ENCODE measurements at regions not wholly inside any gene's neighbourhood (a gene's known extent, or its start where the extent isn't known, plus 50 kb on each side); places are given as distances from the start of the nearest gene placed in this dataset.

- TF ChIP-seq CTCF (IDR thresholded peaks at IDR 0.05) (no peak), EZH2 (IDR thresholded peaks at IDR 0.05; ENCODE audit: borderline replicate concordance, insufficient read depth, low read depth, low read length, poor library complexity, severe bottlenecking) (no peak)
Measured at GRCh38 chr5:2857837-2858236, 106.4 kb upstream of the IRX2 start.
